ENCODE measurements at regions not wholly inside any gene's neighbourhood (a gene's known extent, or its start where the extent isn't known, plus 50 kb on each side); places are given as distances from the start of the nearest gene placed in this dataset.

- TF ChIP-seq CTCF (IDR thresholded peaks at IDR 0.05; ENCODE audit: low read depth, low read length, missing input control) (no peak), MAX (IDR thresholded peaks at IDR 0.05) (no peak), YY1 (IDR thresholded peaks at IDR 0.05) (no peak), RXRA (IDR thresholded peaks at IDR 0.05) (no peak), GABPA (IDR thresholded peaks at IDR 0.05 in 1 of 2, conservative IDR thresholded peaks at IDR 0.05 in 1 of 2) (no peak), RAD21 (IDR thresholded peaks at IDR 0.05) (no peak), TAF1 (conservative IDR thresholded peaks at IDR 0.05) (no peak), REST (IDR thresholded peaks at IDR 0.05) (no peak), NR2F2 (IDR thresholded peaks at IDR 0.05) (no peak), JUND (IDR thresholded peaks at IDR 0.05) (no peak), EGR1 (IDR thresholded peaks at IDR 0.05; ENCODE audit: low read depth in 2 of 2) (no peak), SP1 (IDR thresholded peaks at IDR 0.05) (no peak)
- TF ChIP-seq, protein P1, sequence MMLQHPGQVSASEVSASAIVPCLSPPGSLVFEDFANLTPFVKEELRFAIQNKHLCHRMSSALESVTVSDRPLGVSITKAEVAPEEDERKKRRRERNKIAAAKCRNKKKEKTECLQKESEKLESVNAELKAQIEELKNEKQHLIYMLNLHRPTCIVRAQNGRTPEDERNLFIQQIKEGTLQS (IDR thresholded peaks at IDR 0.05) = no peak
Measured at GRCh38 chr1:201760516-201760915, 68.4 kb upstream of the IPO9 start.

All from liver (tissue), 3 donors.